Left ventricle myocardium inferior (tissue), 1 donor: ENCODE measurements at regions not wholly inside any gene's neighbourhood (a gene's known extent, or its start where the extent isn't known, plus 50 kb on each side); places are given as distances from the start of the nearest gene placed in this dataset.
A peak's percentile ranks its signal among the peaks of the same experiment; 100 is the strongest.
"Not testable (repeated sequence)": the region's sequence is repeated elsewhere in the genome, so short reads cannot be mapped to it uniquely, and the experiment has no call there.

Experiments
- DNase-seq: peaks from one replicate; pipeline ENCODE4 v3.0.0-alpha.2; 2020
- H3K27ac ChIP-seq: fragments of 200-600 bp; replicated peaks from 2 replicates; pipeline ENCODE4 v1.8.0; 2021
- H3K27me3 ChIP-seq: fragments of 200-600 bp; 2 replicates; pipeline ENCODE4 v1.8.0; 2021; ENCODE audit warnings: low read depth
- H3K36me3 ChIP-seq: fragments of 200-600 bp; 2 replicates; pipeline ENCODE4 v1.8.0; 2021
- H3K4me1 ChIP-seq: fragments of 200-600 bp; 2 replicates; pipeline ENCODE4 v1.8.0; 2021
- H3K4me3 ChIP-seq: fragments of 200-600 bp; 2 replicates; pipeline ENCODE4 v1.8.0; 2021; ENCODE audit warnings: mild to moderate bottlenecking, moderate library complexity
- H3K9me3 ChIP-seq: fragments of 200-600 bp; replicated peaks from 2 replicates; pipeline ENCODE4 v1.8.0; 2021
- intact Hi-C: fragments of 100-400 bp; cut with micrococcal nuclease; formaldehyde crosslinking; loops from one replicate; pipeline ENCODE4 v1.11.0; 2022
- TF ChIP-seq, protein P1 (sequence below): fragments of 200-600 bp; IDR thresholded peaks from 2 replicates; pipeline ENCODE4 v1.8.0; 2021; ENCODE audit warnings: antibody characterized with exemption, mild to moderate bottlenecking, borderline replicate concordance
- donor health status: DM: no; HTN: yes; CAD: no; lungs with severe emphysema.

DNA sequence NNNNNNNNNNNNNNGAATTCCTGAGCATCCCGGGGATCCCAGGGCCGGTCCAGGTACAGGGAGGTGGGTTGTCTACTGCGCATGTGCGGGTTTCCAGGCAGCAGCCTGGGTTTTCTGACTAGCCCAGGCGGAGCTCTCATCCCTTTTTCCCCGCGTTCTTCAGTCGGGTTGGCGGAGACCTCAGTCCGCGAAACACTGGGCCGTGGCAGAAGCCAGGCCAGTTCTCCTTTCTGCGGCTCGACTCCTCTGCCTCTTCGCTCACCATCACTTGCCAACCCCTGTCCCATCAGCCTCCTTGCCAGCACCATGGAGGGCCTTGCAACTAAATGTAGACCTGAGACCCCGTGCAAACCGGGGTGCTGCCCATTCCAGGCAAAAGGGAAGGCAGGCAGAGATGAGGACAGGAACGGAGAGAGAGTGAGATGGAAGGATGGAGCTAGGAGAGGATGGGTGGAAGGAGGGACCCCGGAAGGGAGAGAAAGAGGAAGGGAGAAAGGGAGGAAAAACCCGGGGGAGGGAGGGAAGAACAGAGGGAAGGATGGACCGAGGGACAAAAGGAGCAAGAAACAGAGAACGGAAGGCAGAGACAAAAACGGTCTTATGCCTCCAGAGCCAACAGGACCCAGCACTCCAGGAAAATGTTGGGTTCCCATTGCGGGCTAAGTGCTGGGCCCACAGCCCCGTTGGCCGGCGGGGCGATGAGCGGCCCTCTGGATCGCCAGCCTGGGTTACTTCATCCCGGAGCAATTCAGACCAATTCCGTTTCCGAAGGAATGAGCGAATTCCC is 445.4 kb upstream of the DEFB115 start:
- H3K9me3 ChIP-seq = peaks cover 7% of the 10 kb centered on the region
- intact Hi-C loops = no loop called here
- H3K27me3 ChIP-seq = peaks cover 50% of the 10 kb centered on the region
- no peaks in the 10 kb centered on the region for H3K36me3 ChIP-seq
- H3K4me3 ChIP-seq = peak overlapping the region; percentile 17
- DNase-seq = peak; percentile 28
- no peak overlapping the region for H3K27ac ChIP-seq
- TF ChIP-seq, protein P1, sequence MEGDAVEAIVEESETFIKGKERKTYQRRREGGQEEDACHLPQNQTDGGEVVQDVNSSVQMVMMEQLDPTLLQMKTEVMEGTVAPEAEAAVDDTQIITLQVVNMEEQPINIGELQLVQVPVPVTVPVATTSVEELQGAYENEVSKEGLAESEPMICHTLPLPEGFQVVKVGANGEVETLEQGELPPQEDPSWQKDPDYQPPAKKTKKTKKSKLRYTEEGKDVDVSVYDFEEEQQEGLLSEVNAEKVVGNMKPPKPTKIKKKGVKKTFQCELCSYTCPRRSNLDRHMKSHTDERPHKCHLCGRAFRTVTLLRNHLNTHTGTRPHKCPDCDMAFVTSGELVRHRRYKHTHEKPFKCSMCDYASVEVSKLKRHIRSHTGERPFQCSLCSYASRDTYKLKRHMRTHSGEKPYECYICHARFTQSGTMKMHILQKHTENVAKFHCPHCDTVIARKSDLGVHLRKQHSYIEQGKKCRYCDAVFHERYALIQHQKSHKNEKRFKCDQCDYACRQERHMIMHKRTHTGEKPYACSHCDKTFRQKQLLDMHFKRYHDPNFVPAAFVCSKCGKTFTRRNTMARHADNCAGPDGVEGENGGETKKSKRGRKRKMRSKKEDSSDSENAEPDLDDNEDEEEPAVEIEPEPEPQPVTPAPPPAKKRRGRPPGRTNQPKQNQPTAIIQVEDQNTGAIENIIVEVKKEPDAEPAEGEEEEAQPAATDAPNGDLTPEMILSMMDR = no peak
- H3K4me1 ChIP-seq = peaks cover 4% of the 10 kb centered on the region

- Histone ChIP-seq H3K9me3 (peaks cover 9% of the 10 kb centered on the region), H3K4me1 (peaks cover 4% of the 10 kb centered on the region), H3K27ac (no peak overlapping the region), H3K27me3 (peaks cover 50% of the 10 kb centered on the region), H3K36me3 (no peaks in the 10 kb centered on the region), H3K4me3 (no peak overlapping the region)
- TF ChIP-seq, protein P1 = no peak
- no peak for DNase-seq
- intact Hi-C loops = no loop called here
Measured at GRCh38 chr20:30812739-30813411, 444.6 kb upstream of the DEFB115 start.

DNA sequence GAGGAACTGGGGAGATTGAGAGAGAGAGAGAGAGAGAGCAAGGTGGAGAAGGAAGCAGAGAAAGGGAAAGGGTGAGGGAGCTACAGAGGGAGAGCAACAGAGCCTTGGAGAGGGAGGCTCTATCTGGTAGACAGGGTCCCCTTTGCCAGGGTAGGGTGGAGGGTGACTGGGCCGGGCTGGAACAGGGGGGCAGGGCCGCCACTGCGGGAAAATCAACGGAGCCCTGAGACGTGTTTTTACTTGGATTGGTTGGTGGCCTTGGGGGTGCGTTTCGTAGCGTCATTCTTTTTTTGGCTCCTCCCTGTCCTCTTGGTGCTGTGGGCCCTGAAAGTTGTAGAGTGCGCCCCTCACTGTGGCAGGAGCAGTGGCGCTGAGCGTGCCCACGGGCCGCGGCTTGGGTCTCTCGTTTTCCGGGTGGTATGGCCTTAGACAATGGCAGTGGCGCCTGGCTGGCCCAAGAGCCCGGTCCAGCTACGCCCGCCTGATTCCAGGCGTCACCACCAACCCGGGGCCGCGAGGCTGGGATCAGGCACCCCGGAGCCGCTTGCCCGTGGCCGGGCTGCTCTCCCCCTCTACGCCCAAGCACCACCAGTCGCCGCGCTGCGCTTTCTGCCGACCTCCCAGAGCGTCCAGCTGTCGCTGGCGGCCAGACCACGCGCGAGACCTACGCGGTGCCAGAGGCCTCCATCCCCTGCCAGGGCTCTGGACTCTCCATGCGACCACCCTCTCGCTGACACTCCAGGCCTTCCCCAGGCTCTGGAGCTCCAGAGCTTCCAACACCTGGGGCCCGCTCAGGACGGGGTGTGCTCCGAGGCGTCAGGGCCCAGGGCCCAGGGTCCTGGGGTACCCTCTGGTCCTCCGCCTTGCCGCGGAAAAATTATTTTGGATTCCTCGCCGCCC is 443.8 kb upstream of the DEFB115 start:
- H3K4me1 ChIP-seq, intact Hi-C loops, H3K4me3 ChIP-seq, H3K27ac ChIP-seq, H3K9me3 ChIP-seq, H3K36me3 ChIP-seq, DNase-seq: not testable (repeated sequence)
- H3K27me3 ChIP-seq = peaks cover 50% of the 10 kb centered on the region

GRCh38 chr20:30814312-30814639 is 443.2 kb upstream of the DEFB115 start:
- H3K36me3 ChIP-seq, H3K27ac ChIP-seq, intact Hi-C loops, DNase-seq, H3K4me3 ChIP-seq, H3K4me1 ChIP-seq: not testable (repeated sequence)
- Histone ChIP-seq H3K9me3 (peaks cover 15% of the 10 kb centered on the region), H3K27me3 (peaks cover 50% of the 10 kb centered on the region)

DNA sequence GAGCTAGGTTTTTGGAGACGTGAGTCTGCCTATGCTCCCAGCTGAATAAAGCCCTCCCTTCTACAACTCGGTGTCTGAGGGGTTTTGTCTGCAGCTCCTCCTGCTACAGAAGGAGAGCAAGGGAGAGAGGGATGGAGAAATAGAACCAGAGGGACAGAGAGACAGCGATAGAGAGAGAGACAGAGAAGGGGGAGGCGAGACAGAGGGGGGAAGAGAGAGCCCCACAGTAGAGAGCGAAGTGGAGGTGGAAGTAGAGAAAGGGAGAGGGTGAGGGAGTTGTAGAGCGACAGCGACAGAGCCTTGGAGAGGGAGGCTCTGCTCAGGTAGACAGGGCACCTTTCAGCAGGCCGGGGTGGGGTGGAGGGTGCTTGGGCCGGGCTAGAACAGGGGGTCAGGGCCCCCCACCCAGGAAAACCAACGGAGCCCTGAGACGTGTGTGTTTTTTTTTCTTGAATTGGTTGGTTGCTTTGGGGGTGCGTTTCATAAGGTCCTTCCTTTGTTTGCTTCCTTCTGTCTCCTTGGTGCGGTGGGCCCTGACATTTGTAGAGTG is 442.4 kb upstream of the DEFB115 start:
- H3K36me3 ChIP-seq, H3K27ac ChIP-seq, H3K4me3 ChIP-seq, H3K4me1 ChIP-seq, DNase-seq, intact Hi-C loops: not testable (repeated sequence)
- peaks cover 50% of the 10 kb centered on the region for H3K27me3 ChIP-seq
- peaks cover 18% of the 10 kb centered on the region for H3K9me3 ChIP-seq

- TF ChIP-seq, protein P1 = no peak
- intact Hi-C loops = no loop called here
- Histone ChIP-seq H3K4me1 (peaks cover 4% of the 10 kb centered on the region), H3K4me3 (peak overlapping the region; percentile 41), H3K9me3 (peaks cover 18% of the 10 kb centered on the region), H3K36me3 (no peaks in the 10 kb centered on the region), H3K27me3 (peaks cover 50% of the 10 kb centered on the region), H3K27ac (peak overlapping the region; percentile 61)
- DNase-seq = no peak
Measured at GRCh38 chr20:30815577-30816181, 441.8 kb upstream of the DEFB115 start.
